NCI-H1930 (cell line): ENCODE measurements at regions not wholly inside any gene's neighbourhood (a gene's known extent, or its start where the extent isn't known, plus 50 kb on each side); places are given as distances from the start of the nearest gene placed in this dataset.
"Not testable (repeated sequence)": the region's sequence is repeated elsewhere in the genome, so short reads cannot be mapped to it uniquely, and the experiment has no call there.

Experiments used
- DNase-seq, 2 experiments: peaks; one replicate each; lab custom pipeline; 2025; lab: John Stamatoyannopoulos, UW

DNA sequence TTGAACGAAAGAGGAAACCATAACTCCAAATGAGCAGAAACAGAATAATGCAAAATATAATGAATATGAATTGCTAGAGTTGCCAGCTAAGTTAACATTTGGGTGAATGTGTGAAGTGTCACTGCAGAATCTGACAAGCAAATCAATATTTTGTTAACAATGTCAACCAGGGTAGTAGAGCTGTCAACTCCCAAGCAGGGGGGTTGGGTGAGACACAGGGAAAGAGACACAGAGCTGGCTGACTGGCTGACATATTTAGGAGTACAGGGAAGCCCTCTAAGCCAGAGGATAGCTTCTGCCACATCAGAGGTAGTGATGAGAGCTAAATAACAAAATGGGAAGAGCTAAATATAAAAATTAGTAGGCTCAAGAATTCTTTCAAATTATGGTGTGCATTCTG is 393.1 kb upstream of the KCND2 start:
- DNase-seq = no peak

- no peak for DNase-seq
Observed at GRCh38 chr7:119886007-119886406, 387.0 kb upstream of the KCND2 start.

GRCh38 chr7:119886525-119886924 is 386.4 kb upstream of the KCND2 start:
- not testable (repeated sequence) for DNase-seq

DNA sequence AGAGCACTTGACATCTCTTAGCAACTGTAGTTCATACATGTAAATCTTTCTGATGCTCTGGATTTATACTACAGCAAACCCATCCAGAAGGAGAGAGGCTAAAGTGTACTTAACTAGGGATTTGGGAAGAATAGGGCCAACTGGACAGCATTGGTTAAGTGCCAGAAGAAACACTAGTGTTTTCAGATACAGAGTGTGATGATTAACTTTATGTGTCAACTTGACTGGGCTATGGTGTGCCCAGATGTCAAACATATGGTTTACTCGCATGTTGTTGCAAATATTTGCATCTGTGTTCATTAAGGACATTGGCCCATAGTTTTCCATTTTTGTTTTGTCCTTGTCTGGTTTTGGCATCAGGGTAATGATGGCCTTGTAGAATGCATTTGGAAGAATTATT is 384.7 kb upstream of the KCND2 start:
- DNase-seq = no peak

DNA sequence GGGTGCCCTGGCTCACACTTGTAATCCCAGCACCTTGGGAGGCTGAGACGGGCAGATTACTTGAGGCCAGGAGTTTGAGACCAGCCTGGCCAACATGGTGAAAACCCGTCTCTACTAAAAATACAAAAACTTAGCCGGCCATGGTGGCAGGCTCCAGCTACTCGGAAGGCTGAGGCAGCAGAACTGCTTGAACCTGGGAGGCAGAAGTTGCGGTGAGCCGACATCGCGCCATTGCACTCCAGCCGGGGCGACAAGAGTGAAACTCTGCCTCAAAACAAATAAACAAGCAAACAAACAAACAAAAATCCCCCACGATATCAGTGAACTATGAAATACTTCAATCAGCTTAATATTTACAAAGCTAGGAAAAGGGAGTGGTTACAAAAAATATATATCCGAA is 382.3 kb upstream of the KCND2 start:
- DNase-seq = no peak

DNA sequence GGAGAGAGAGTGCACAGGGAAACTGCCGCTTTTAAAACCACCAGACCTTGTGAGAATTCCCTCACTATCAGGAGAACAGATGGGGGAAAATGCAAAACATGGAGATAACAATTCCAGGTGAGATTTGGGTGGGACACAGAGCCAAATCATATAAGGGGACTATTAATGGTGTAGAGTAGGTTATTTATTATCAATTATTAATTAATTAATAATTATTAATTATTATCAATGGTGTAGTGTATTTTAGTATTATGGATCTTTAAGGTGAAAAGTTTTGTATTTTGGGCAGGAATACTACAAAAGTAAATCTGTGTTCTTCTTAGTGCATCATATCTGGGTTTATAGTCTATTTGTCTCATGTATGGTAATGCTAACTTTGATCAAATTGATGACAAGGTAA is 377.7 kb upstream of the KCND2 start:
- DNase-seq = no peak

- no peak for DNase-seq
Observed at GRCh38 chr7:119896386-119896785, 376.6 kb upstream of the KCND2 start.

GRCh38 chr7:119900996-119901672 is 371.8 kb upstream of the KCND2 start:
- DNase-seq = no peak

DNA sequence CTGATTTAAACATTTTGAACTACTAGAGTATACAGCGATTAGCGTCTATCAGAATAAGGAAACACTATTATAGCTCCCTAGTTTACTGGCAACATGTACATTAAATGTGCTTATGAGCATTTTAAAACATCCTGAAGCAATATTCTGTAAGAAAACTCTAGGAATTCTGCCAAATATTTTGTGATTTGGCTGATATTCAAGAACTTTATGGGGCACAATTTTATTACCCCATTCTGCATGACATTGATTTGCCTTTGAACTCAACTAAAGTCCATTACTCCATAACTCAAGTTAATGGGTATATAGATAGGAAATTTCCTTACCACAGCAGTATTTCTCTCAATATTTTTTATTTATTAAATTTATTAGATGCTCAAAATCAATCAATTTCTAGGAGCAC is 369.9 kb upstream of the KCND2 start:
- DNase-seq = no peak

DNA sequence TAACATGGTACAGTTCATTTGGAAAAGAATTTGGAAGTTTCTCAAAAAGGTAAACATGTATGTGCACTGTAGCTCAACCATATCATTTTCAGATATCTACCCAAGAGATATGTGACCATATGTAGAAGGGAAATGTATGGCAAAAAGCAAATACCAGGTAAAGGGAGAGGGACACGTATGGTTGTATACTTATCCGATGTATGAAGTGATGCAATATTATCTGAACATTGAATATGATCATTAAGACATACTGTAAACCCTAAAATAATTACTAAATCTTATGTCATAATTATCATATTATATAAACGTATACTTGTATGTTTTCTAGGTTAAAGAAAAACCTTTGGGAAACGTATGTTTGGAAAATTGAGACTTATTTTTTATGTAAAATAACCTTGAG is 367.5 kb upstream of the KCND2 start:
- no peak for DNase-seq

DNA sequence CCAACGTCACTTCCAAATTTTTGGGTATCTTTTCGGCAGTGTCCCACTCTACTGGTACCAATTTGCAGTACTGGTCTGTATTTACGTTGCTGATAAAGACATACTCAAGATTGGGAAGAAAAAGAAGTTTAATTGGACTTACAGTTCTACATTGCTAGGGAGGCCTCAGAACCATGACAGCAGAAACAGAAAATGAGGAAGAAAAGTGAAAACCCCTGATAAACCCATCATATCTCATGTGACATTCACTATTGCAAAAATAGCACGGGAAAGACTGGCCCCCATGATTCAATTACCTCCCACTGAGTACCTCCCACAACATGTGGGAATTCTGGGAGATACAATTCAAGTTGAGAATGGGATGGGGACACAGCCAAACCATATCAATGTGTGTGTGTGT is 364.0 kb upstream of the KCND2 start:
- DNase-seq = no peak

GRCh38 chr7:119914119-119914518 is 358.9 kb upstream of the KCND2 start:
- DNase-seq = not testable (repeated sequence)

DNA sequence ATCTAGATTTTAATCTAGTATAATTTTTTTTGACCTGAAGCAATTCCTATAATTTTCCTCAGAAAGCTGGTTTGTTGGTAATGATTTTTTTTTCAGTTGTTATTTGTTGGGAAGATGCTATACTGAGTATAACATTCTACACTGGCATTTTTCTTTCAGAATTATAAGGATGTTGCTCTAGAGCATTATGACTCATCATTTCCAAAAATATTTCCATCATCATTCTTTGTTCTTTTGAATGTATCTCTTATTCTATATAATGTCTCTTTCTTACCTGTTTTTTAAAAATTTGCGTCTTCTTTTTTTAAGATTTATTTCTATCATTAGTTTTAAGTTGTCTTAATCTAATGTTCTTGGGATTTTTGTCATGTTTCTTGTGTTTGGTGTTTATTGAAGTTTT is 356.5 kb upstream of the KCND2 start:
- DNase-seq = no peak

GRCh38 chr7:119918185-119918584 is 354.8 kb upstream of the KCND2 start:
- no peak for DNase-seq

- no peak for DNase-seq
Observed at GRCh38 chr7:119919986-119920385, 353.0 kb upstream of the KCND2 start.

DNA sequence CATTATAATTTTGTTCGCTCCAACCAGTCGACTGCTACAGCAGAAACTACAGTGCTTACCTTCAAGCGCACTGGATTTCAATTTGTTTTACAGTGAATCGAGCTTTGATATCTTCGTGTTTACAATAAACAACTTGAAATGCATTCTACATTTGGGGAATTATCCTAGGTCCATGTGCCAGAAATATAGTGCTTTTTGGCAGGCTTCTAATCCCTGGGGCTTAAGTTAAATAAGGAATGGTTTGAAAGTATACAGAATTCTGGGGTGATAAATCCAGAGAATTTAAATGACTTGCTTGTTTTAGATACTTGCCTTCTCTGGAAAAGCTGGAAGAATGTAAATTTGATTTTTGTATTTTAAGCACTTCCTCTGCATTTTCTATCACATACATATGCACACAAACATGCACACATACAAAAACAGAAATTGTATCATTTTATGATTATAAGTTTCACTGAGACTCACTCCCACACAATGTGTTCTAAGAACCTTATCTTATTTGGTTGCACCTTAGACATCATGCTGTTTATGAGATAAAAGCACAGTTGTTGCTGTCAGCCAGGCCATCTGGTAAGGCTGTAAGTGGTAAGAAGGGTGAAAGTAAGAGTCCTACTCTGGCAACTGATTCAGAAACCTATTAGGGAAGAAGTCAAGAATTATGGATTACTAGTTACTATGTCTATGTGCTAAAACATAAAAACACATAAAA is 347.2 kb upstream of the KCND2 start:
- DNase-seq = no peak

GRCh38 chr7:119929891-119930290 is 343.1 kb upstream of the KCND2 start:
- DNase-seq = no peak

GRCh38 chr7:119931230-119931824 is 341.6 kb upstream of the KCND2 start:
- DNase-seq = no peak

- peak in 1 of 2 experiments; percentile 28 for DNase-seq
Observed at GRCh38 chr7:119935418-119936025, 337.5 kb upstream of the KCND2 start.

DNA sequence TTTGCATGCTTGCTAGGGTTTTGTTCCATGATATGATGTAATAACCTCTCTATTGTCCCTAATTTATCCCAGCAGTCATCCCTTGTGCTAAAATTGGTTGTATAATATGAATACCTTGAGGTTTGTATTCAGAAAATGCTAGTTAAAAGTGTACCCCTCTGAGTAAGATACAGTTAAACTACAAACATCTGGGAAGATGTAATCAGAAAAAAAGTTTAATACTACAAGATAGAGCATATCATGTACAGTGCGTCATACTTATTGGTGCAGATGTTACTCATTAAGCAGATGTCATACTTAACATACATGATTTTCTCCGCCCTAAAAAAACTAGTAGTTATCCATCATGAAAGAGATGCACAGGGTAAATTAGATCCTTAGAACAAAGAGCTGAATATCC is 336.1 kb upstream of the KCND2 start:
- no peak for DNase-seq

DNA sequence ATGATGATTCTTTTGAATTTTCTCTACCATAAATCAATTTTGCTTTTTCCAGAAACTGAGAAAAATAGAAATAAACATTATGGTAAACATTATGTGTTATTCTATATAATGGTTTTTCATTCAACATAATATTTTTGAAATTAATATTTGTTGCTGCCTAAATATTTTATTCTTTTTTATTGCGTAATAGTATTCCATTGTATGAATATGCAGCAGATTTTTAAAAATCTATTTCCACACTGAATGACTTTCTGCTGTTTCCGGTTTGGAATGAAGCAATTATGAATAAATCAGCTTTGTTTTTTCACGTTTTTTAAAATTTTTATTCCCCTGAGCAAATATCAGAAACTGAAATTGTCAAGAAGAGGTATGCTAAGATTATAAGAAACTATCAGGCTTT is 335.2 kb upstream of the KCND2 start:
- no peak for DNase-seq

DNA sequence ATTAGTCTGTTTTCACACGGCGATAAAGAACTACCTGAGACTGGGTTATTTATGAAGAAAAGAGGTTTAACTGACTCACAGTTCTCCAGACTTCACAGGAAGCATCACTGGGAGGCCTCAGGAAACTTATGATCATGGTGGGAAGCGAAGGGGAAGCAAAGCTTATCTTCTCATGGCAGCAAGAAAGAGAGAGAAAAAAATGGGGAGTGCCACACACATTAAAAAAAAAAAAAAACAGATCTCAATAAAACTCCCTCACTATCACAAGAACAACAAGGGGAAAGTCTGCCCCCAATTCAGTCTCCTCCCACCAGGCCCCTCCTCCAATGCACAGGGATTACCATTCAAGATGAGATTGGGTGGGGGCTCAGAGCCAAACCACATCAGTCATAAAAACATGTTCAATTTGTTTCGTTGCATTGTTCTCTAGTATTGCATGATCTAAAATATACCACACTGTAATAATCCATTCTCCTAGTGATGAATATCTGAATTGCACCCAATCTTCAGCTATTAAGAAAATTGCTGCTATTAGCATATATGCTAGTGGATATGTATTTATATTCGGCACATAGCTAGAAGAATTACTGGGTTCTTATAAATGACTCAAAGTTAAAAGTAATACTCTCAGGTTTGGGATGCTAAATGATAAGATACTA is 328.9 kb upstream of the KCND2 start:
- DNase-seq = no peak

DNA sequence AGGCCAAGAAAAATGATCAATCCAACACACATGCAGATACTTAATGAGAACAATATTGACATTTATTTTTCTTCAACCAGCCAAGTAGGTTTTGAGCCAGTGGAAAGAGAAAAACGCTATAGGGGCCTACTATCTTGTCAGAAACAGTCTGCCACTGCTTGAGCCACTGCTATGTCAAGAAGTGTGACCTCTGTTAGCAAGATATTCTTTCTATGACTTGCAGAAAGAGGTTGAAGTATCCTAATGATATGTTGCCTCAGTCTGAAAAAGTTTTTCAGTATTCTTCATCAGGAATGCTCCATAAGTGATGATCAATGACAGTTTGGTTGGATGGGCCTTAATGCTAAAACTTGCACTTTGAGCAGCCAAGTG is 328.4 kb upstream of the KCND2 start:
- DNase-seq = no peak
